Endothelial cell (in vitro differentiated cells): ENCODE measurements at regions not wholly inside any gene's neighbourhood (a gene's known extent, or its start where the extent isn't known, plus 50 kb on each side); places are given as distances from the start of the nearest gene placed in this dataset.

Source experiments
- DNase-seq: peaks from one replicate; pipeline ENCODE4 v3.0.0; 2021; ENCODE audit warnings: low spot score
- H3K27ac Mint-ChIP-seq: one replicate; pipeline ENCODE4 v1.8.0; 2021; ENCODE audit warnings: mixed read lengths, inconsistent platforms; ENCODE audit not compliant: unreplicated experiment
- H3K27me3 Mint-ChIP-seq: one replicate; pipeline ENCODE4 v1.8.0; 2021; ENCODE audit warnings: mild to moderate bottlenecking, moderate library complexity, mixed read lengths, inconsistent platforms; ENCODE audit not compliant: unreplicated experiment
- H3K36me3 Mint-ChIP-seq: one replicate; pipeline ENCODE4 v1.8.0; 2021; ENCODE audit warnings: mild to moderate bottlenecking, low read depth, mixed read lengths, inconsistent platforms; ENCODE audit not compliant: unreplicated experiment
- H3K4me1 Mint-ChIP-seq: one replicate; pipeline ENCODE4 v1.8.0; 2021; ENCODE audit warnings: mild to moderate bottlenecking, mixed read lengths, inconsistent platforms; ENCODE audit not compliant: unreplicated experiment
- H3K4me3 Mint-ChIP-seq: one replicate; pipeline ENCODE4 v1.8.0; 2021; ENCODE audit warnings: mild to moderate bottlenecking, mixed read lengths, inconsistent platforms; ENCODE audit not compliant: unreplicated experiment
- H3K9me3 Mint-ChIP-seq: one replicate; pipeline ENCODE4 v1.8.0; 2021; ENCODE audit warnings: mixed read lengths, inconsistent platforms; ENCODE audit not compliant: unreplicated experiment
- CTCF ChIP-seq: fragments of 200-600 bp; sonication (generic); IDR thresholded peaks from one replicate; pipeline ENCODE4 v1.5.0; 2021; ENCODE audit warnings: antibody characterized with exemption; ENCODE audit not compliant: unreplicated experiment

- Mint-ChIP-seq H3K36me3 (no peaks in the 10 kb centered on the region), H3K9me3 (no peaks in the 10 kb centered on the region), H3K27ac (no peak overlapping the region), H3K4me1 (no peaks in the 10 kb centered on the region), H3K4me3 (no peak overlapping the region), H3K27me3 (peaks cover 1% of the 10 kb centered on the region)
- DNase-seq, result no peak
- no peak for TF ChIP-seq CTCF
Observed at GRCh38 chr18:34482204-34482603, 227.9 kb upstream of the DTNA start.

GRCh38 chr18:34483198-34483597 lies 226.9 kb upstream of the DTNA start:
- H3K4me1 Mint-ChIP-seq, result no peaks in the 10 kb centered on the region
- no peak for TF ChIP-seq CTCF
- H3K4me3 Mint-ChIP-seq, result no peak overlapping the region
- no peaks in the 10 kb centered on the region for H3K9me3 Mint-ChIP-seq
- peaks cover 1% of the 10 kb centered on the region for H3K27me3 Mint-ChIP-seq
- H3K27ac Mint-ChIP-seq, result no peak overlapping the region
- H3K36me3 Mint-ChIP-seq, result no peaks in the 10 kb centered on the region
- DNase-seq, result no peak

GRCh38 chr18:34491719-34492118 lies 218.4 kb upstream of the DTNA start:
- peaks cover 12% of the 10 kb centered on the region for H3K4me1 Mint-ChIP-seq
- no peak for TF ChIP-seq CTCF
- H3K27ac Mint-ChIP-seq, result no peak overlapping the region
- no peaks in the 10 kb centered on the region for H3K36me3 Mint-ChIP-seq
- no peak overlapping the region for H3K4me3 Mint-ChIP-seq
- no peaks in the 10 kb centered on the region for H3K9me3 Mint-ChIP-seq
- peaks cover 3% of the 10 kb centered on the region for H3K27me3 Mint-ChIP-seq
- no peak for DNase-seq

- Mint-ChIP-seq H3K4me3 (peak overlapping the region; percentile 94), H3K4me1 (peaks cover 12% of the 10 kb centered on the region), H3K27ac (peak overlapping the region; percentile 85), H3K27me3 (peaks cover 3% of the 10 kb centered on the region), H3K9me3 (no peaks in the 10 kb centered on the region), H3K36me3 (no peaks in the 10 kb centered on the region)
- no peak for TF ChIP-seq CTCF
- DNase-seq, result no peak
Observed at GRCh38 chr18:34492652-34493051, 217.4 kb upstream of the DTNA start.

- Mint-ChIP-seq H3K27ac (peak overlapping the region; percentile 85), H3K4me3 (peak overlapping the region; percentile 94)
- peak; percentile 71 for DNase-seq
Observed at GRCh38 chr18:34493099-34493544, 217.0 kb upstream of the DTNA start.

More at GRCh38 chr18:34493099-34493544, 217.0 kb upstream of the DTNA start:
- H3K4me1 Mint-ChIP-seq, result peaks cover 12% of the 10 kb centered on the region
- H3K9me3 Mint-ChIP-seq, result no peaks in the 10 kb centered on the region
- TF ChIP-seq CTCF, result no peak
- H3K36me3 Mint-ChIP-seq, result no peaks in the 10 kb centered on the region
- H3K27me3 Mint-ChIP-seq, result peaks cover 3% of the 10 kb centered on the region
